ENCODE measurements at regions not wholly inside any gene's neighbourhood (a gene's known extent, or its start where the extent isn't known, plus 50 kb on each side); places are given as distances from the start of the nearest gene placed in this dataset.

GRCh38 chr5:74148321-74148720 is 492.2 kb downstream of the ENC1 start:
- no peaks in the 10 kb centered on the region for H3K4me1 Mint-ChIP-seq (ENCODE audit: low read depth)
- H3K4me3 Mint-ChIP-seq (ENCODE audit: low read depth) = no peak overlapping the region
- no peaks in the 10 kb centered on the region for H3K27me3 Mint-ChIP-seq
- H3K36me3 Mint-ChIP-seq (ENCODE audit: insufficient read depth) = no peaks in the 10 kb centered on the region
- H3K27ac Mint-ChIP-seq = no peak overlapping the region
- no peak for TF ChIP-seq CTCF (IDR thresholded peaks at IDR 0.05; ENCODE audit: unreplicated experiment)
- no peaks in the 10 kb centered on the region for H3K9me3 Mint-ChIP-seq (ENCODE audit: low read depth)
- DNase-seq (ENCODE audit: low spot score, unreplicated experiment) = no peak

- Mint-ChIP-seq H3K27me3 (peaks cover 2% of the 10 kb centered on the region), H3K27ac (no peak overlapping the region), H3K36me3 (ENCODE audit: insufficient read depth) (no peaks in the 10 kb centered on the region), H3K9me3 (ENCODE audit: low read depth) (no peaks in the 10 kb centered on the region), H3K4me1 (ENCODE audit: low read depth) (no peaks in the 10 kb centered on the region), H3K4me3 (ENCODE audit: low read depth) (no peak overlapping the region)
- DNase-seq (ENCODE audit: low spot score, unreplicated experiment) = no peak
- no peak for TF ChIP-seq CTCF (IDR thresholded peaks at IDR 0.05; ENCODE audit: unreplicated experiment)
These were observed 493.7 kb downstream of the ENC1 start for GRCh38 chr5:74146796-74147195.

- H3K4me3 Mint-ChIP-seq (ENCODE audit: low read depth) = no peak overlapping the region
- no peak for DNase-seq (ENCODE audit: low spot score, unreplicated experiment)
- no peak for TF ChIP-seq CTCF (IDR thresholded peaks at IDR 0.05; ENCODE audit: unreplicated experiment)
- no peaks in the 10 kb centered on the region for H3K4me1 Mint-ChIP-seq (ENCODE audit: low read depth)
- no peaks in the 10 kb centered on the region for H3K9me3 Mint-ChIP-seq (ENCODE audit: low read depth)
- H3K36me3 Mint-ChIP-seq (ENCODE audit: insufficient read depth) = no peaks in the 10 kb centered on the region
- no peak overlapping the region for H3K27ac Mint-ChIP-seq
- H3K27me3 Mint-ChIP-seq = peaks cover 2% of the 10 kb centered on the region
These were observed 494.6 kb downstream of the ENC1 start for GRCh38 chr5:74145951-74146350.

GRCh38 chr5:74143721-74144330 is 496.7 kb downstream of the ENC1 start:
- H3K36me3 Mint-ChIP-seq (ENCODE audit: insufficient read depth) = no peaks in the 10 kb centered on the region
- no peak overlapping the region for H3K4me3 Mint-ChIP-seq (ENCODE audit: low read depth)
- H3K4me1 Mint-ChIP-seq (ENCODE audit: low read depth) = no peaks in the 10 kb centered on the region
- no peak for DNase-seq (ENCODE audit: low spot score, unreplicated experiment)
- H3K9me3 Mint-ChIP-seq (ENCODE audit: low read depth) = no peaks in the 10 kb centered on the region
- peaks cover 2% of the 10 kb centered on the region for H3K27me3 Mint-ChIP-seq
- TF ChIP-seq CTCF (IDR thresholded peaks at IDR 0.05; ENCODE audit: unreplicated experiment) = no peak
- no peak overlapping the region for H3K27ac Mint-ChIP-seq

GRCh38 chr5:74143151-74143550 is 497.4 kb downstream of the ENC1 start:
- no peak for DNase-seq (ENCODE audit: low spot score, unreplicated experiment)
- no peaks in the 10 kb centered on the region for H3K36me3 Mint-ChIP-seq (ENCODE audit: insufficient read depth)
- H3K27ac Mint-ChIP-seq = no peak overlapping the region
- H3K27me3 Mint-ChIP-seq = peaks cover 2% of the 10 kb centered on the region
- H3K4me3 Mint-ChIP-seq (ENCODE audit: low read depth) = no peak overlapping the region
- no peaks in the 10 kb centered on the region for H3K9me3 Mint-ChIP-seq (ENCODE audit: low read depth)
- TF ChIP-seq CTCF (IDR thresholded peaks at IDR 0.05; ENCODE audit: unreplicated experiment) = no peak
- no peaks in the 10 kb centered on the region for H3K4me1 Mint-ChIP-seq (ENCODE audit: low read depth)
